GM23338 (cell line): ENCODE measurements at regions not wholly inside any gene's neighbourhood (a gene's known extent, or its start where the extent isn't known, plus 50 kb on each side); places are given as distances from the start of the nearest gene placed in this dataset.

Experiments used
- ATAC-seq: fragments of 200-7000 bp; cut with Tn5 transposase; 3 replicates; pipeline ENCODE4 v1.9.1; 2020
- DNase-seq: peaks from one replicate; pipeline ENCODE4 v3.0.0-alpha.2; 2015; ENCODE audit warnings: low spot score
- H2AFZ ChIP-seq: fragments of 200-600 bp; sonication (generic); 2 replicates; pipeline ENCODE4 v1.8.0; 2016; ENCODE audit warnings: antibody characterized with exemption, mild to moderate bottlenecking, moderate library complexity
- H3F3A ChIP-seq: fragments of 200-600 bp; sonication (generic); replicated peaks from 2 replicates; pipeline ENCODE4 v1.8.0; 2017; ENCODE audit warnings: antibody characterized with exemption, mixed run types, low read depth
- H3K27ac ChIP-seq: fragments of 200-600 bp; sonication (generic); 2 replicates; pipeline ENCODE4 v1.6.1; 2016; ENCODE audit warnings: low read depth
- H3K27me3 ChIP-seq: fragments of 200-600 bp; sonication (generic); 2 replicates; pipeline ENCODE4 v1.8.0; 2016; ENCODE audit warnings: mild to moderate bottlenecking, mixed run types, moderate library complexity; ENCODE audit not compliant: insufficient read depth
- H3K36me3 ChIP-seq: fragments of 200-600 bp; sonication (generic); 2 replicates; pipeline ENCODE4 v1.8.0; 2016; ENCODE audit warnings: mild to moderate bottlenecking; ENCODE audit not compliant: insufficient read depth
- H3K4me1 ChIP-seq: fragments of 200-600 bp; sonication (generic); 2 replicates; pipeline ENCODE4 v1.8.0; 2016; ENCODE audit warnings: mild to moderate bottlenecking, moderate library complexity; ENCODE audit not compliant: insufficient read depth
- H3K4me2 ChIP-seq: fragments of 200-600 bp; sonication (generic); 2 replicates; pipeline ENCODE4 v1.7.1; 2017; ENCODE audit warnings: mixed run types
- H3K4me3 ChIP-seq: fragments of 200-600 bp; sonication (generic); 2 replicates; pipeline ENCODE4 v1.6.1; 2016; ENCODE audit warnings: mixed run types
- H3K79me2 ChIP-seq: fragments of 200-600 bp; sonication (generic); replicated peaks from 2 replicates; pipeline ENCODE4 v1.8.0; 2017; ENCODE audit warnings: mild to moderate bottlenecking; ENCODE audit not compliant: insufficient read depth
- H3K9me2 ChIP-seq: fragments of 200-600 bp; sonication (generic); 2 replicates; pipeline ENCODE4 v1.8.0; 2017; ENCODE audit not compliant: insufficient read depth
- H4K20me1 ChIP-seq: fragments of 200-600 bp; sonication (generic); replicated peaks from 2 replicates; pipeline ENCODE4 v1.8.0; 2017; ENCODE audit warnings: mild to moderate bottlenecking; ENCODE audit not compliant: insufficient read depth
- H3K27ac Mint-ChIP-seq: 2 replicates; pipeline ENCODE4 v1.8.0; 2020; ENCODE audit warnings: inconsistent platforms, mild to moderate bottlenecking, moderate library complexity, mixed read lengths
- H3K27me3 Mint-ChIP-seq: 3 replicates; pipeline ENCODE4 v1.8.0; 2022; ENCODE audit warnings: low read depth, mild to moderate bottlenecking, moderate library complexity, mixed read lengths, inconsistent platforms; ENCODE audit not compliant: insufficient read depth, poor library complexity
- H3K36me3 Mint-ChIP-seq: 3 replicates; pipeline ENCODE4 v1.8.0; 2021; ENCODE audit warnings: low read depth, mild to moderate bottlenecking, inconsistent platforms, moderate library complexity, mixed read lengths
- H3K4me1 Mint-ChIP-seq: 3 replicates; pipeline ENCODE4 v1.8.0; 2020; ENCODE audit warnings: mild to moderate bottlenecking, inconsistent platforms, mixed read lengths
- H3K4me3 Mint-ChIP-seq: 3 replicates; pipeline ENCODE4 v1.8.0; 2021; ENCODE audit warnings: moderate library complexity, mild to moderate bottlenecking, inconsistent platforms, mixed read lengths
- H3K9me3 Mint-ChIP-seq: 3 replicates; pipeline ENCODE4 v1.8.0; 2020; ENCODE audit warnings: moderate library complexity, mild to moderate bottlenecking, inconsistent platforms, mixed read lengths
- CREB1 ChIP-seq: fragments of 250-450 bp; sonication (Bioruptor Pico); IDR thresholded peaks from 2 replicates; pipeline ENCODE4 v1.5.0; 2020; ENCODE audit warnings: low read depth, mild to moderate bottlenecking, moderate library complexity
- JUNB ChIP-seq: IDR thresholded peaks from one replicate; pipeline ENCODE4 v1.6.1; 2016; ENCODE audit warnings: antibody characterized with exemption; ENCODE audit not compliant: unreplicated experiment
- POLR2AphosphoS5 ChIP-seq: IDR thresholded peaks from 2 replicates; pipeline ENCODE4 v1.6.1; 2016; ENCODE audit warnings: antibody characterized with exemption, low read depth
- REST ChIP-seq: IDR thresholded peaks from one replicate; pipeline ENCODE4 v1.6.1; 2018; ENCODE audit warnings: antibody characterized with exemption; ENCODE audit not compliant: unreplicated experiment
- STAT1 ChIP-seq: IDR thresholded peaks from one replicate; pipeline ENCODE4 v1.6.1; 2016; ENCODE audit warnings: antibody characterized with exemption; ENCODE audit not compliant: unreplicated experiment
- ZNF462 ChIP-seq: fragments of 250-450 bp; sonication (Bioruptor Pico); IDR thresholded peaks from 2 replicates; pipeline ENCODE4 v1.5.0; 2020; ENCODE audit warnings: mild to moderate bottlenecking, moderate library complexity

- no peak for TF ChIP-seq ZNF462 (CRISPR knock-in tag)
- no peak for TF ChIP-seq REST
- TF ChIP-seq POLR2AphosphoS5: no peak
- no peak for TF ChIP-seq CREB1 (CRISPR knock-in tag)
- TF ChIP-seq JUNB: no peak
Observed at GRCh38 chr1:79224537-79224936, 218.0 kb upstream of the ADGRL4 start (continued).

GRCh38 chr1:79220509-79220908 is 214.0 kb upstream of the ADGRL4 start:
- Histone ChIP-seq H4K20me1 (no peaks in the 10 kb centered on the region), H3K4me3 (no peak overlapping the region), H3K79me2 (no peaks in the 10 kb centered on the region), H3F3A (no peaks in the 10 kb centered on the region), H3K36me3 (peaks cover 4% of the 10 kb centered on the region; the same call in 1 of the 2 replicates), H3K9me2 (no peaks in the 10 kb centered on the region), H3K27me3 (no peaks in the 10 kb centered on the region), H3K4me2 (no peak overlapping the region), H3K27ac (no peak overlapping the region), H3K4me1 (no peaks in the 10 kb centered on the region), H2AFZ (no peak overlapping the region)
- no peaks in the 10 kb centered on the region for H3K4me1 Mint-ChIP-seq
- no peak for DNase-seq
- H3K27ac Mint-ChIP-seq: no peak overlapping the region
- H3K9me3 Mint-ChIP-seq: peaks cover 28% of the 10 kb centered on the region
- H3K27me3 Mint-ChIP-seq: no peaks in the 10 kb centered on the region
- no peak for ATAC-seq
- H3K4me3 Mint-ChIP-seq: no peak overlapping the region
- H3K36me3 Mint-ChIP-seq: peaks cover 17% of the 10 kb centered on the region
- TF ChIP-seq STAT1: no peak
- TF ChIP-seq CREB1 (CRISPR knock-in tag): no peak
- TF ChIP-seq ZNF462 (CRISPR knock-in tag): no peak
- no peak for TF ChIP-seq JUNB
